ENCODE measurements at regions not wholly inside any gene's neighbourhood (a gene's known extent, or its start where the extent isn't known, plus 50 kb on each side); places are given as distances from the start of the nearest gene placed in this dataset.

- TF ChIP-seq ZNF274 (IDR thresholded peaks at IDR 0.05; ENCODE audit: low read depth, low read length) = no peak
- TF ChIP-seq CTCF (IDR thresholded peaks at IDR 0.05 in 2 of 3, conservative IDR thresholded peaks at IDR 0.05 in 1 of 3; ENCODE audit: borderline replicate concordance in 1 of 3, insufficient read depth in 1 of 3, low read depth in 2 of 3, low read length in 2 of 3) = no peak
- TF ChIP-seq POLR2AphosphoS5 (IDR thresholded peaks at IDR 0.05; ENCODE audit: low read depth, low read length) = no peak
Measured at GRCh38 chr6:167444602-167445346, 119.9 kb downstream of the TTLL2 start.

Data from HCT116 (cell line).